Activated B cell treated with CpG ODN at 0.5 μM for 24 hours (primary cell): ENCODE measurements at regions not wholly inside any gene's neighbourhood (a gene's known extent, or its start where the extent isn't known, plus 50 kb on each side); places are given as distances from the start of the nearest gene placed in this dataset.

ENCODE experiments used
- ATAC-seq: fragments of 200-7000 bp; cut with Tn5 transposase; one replicate; pipeline ENCODE4 v1.10.0; 2021; ENCODE audit warnings: low read depth, mild to moderate bottlenecking, moderate library complexity
- CTCF ChIA-PET: fragments of 350-600 bp; sonication (Branson Sonifier 250); formaldehyde crosslinking; loops from one replicate; lab custom pipeline; 2021; ENCODE audit warnings: antibody characterized with exemption; lab: Charles Lee
- POLR2A ChIA-PET: fragments of 350-600 bp; sonication (Branson Sonifier 250); formaldehyde crosslinking; loops from one replicate; lab custom pipeline; 2021; ENCODE audit warnings: antibody characterized with exemption; lab: Charles Lee
- DNase-seq: peaks from one replicate; pipeline ENCODE4 v3.0.0; 2022
- H3K27ac Mint-ChIP-seq: one replicate; pipeline ENCODE4 v1.8.0; 2020; ENCODE audit warnings: mixed read lengths
- H3K27me3 Mint-ChIP-seq: one replicate; pipeline ENCODE4 v1.8.0; 2021; ENCODE audit warnings: mixed read lengths
- H3K36me3 Mint-ChIP-seq: one replicate; pipeline ENCODE4 v1.8.0; 2021; ENCODE audit warnings: low read depth, mixed read lengths
- H3K4me1 Mint-ChIP-seq: one replicate; pipeline ENCODE4 v1.8.0; 2021; ENCODE audit warnings: mixed read lengths
- H3K4me3 Mint-ChIP-seq: one replicate; pipeline ENCODE4 v1.8.0; 2020; ENCODE audit warnings: mild to moderate bottlenecking, mixed read lengths
- H3K9me3 Mint-ChIP-seq: one replicate; pipeline ENCODE4 v1.8.0; 2020; ENCODE audit warnings: mixed read lengths
- CTCF ChIP-seq: fragments of 200-600 bp; IDR thresholded peaks from one replicate; pipeline ENCODE4 v1.8.0; 2022; ENCODE audit warnings: antibody characterized with exemption, mild to moderate bottlenecking
- intact Hi-C: fragments of 100-400 bp; cut with micrococcal nuclease; formaldehyde crosslinking; loops from one replicate; pipeline ENCODE4 v1.15.1; 2024

GRCh38 chr22:27258616-27259172, 542.9 kb downstream of the MN1 start:
- ChIA-PET POLR2A (no interaction called here), CTCF (no interaction called here)
- ATAC-seq, result no peak
- TF ChIP-seq CTCF, result no peak
- Mint-ChIP-seq H3K9me3 (peaks cover 14% of the 10 kb centered on the region), H3K4me1 (no peaks in the 10 kb centered on the region), H3K27ac (no peak overlapping the region), H3K27me3 (peaks cover 5% of the 10 kb centered on the region), H3K4me3 (no peak overlapping the region), H3K36me3 (peaks cover 2% of the 10 kb centered on the region)
- intact Hi-C loops, result no loop called here
- DNase-seq, result no peak

GRCh38 chr22:27259433-27259832, 542.1 kb downstream of the MN1 start:
- ATAC-seq, result no peak
- H3K9me3 Mint-ChIP-seq, result peaks cover 16% of the 10 kb centered on the region
- H3K4me1 Mint-ChIP-seq, result no peaks in the 10 kb centered on the region
- no peak for TF ChIP-seq CTCF
- H3K27me3 Mint-ChIP-seq, result peaks cover 5% of the 10 kb centered on the region
- H3K4me3 Mint-ChIP-seq, result no peak overlapping the region
- ChIA-PET CTCF (no interaction called here), POLR2A (no interaction called here)
- H3K36me3 Mint-ChIP-seq, result peaks cover 2% of the 10 kb centered on the region
- no peak for DNase-seq
- no peak overlapping the region for H3K27ac Mint-ChIP-seq
- intact Hi-C loops, result no loop called here

- Mint-ChIP-seq H3K27ac (no peak overlapping the region), H3K4me1 (no peaks in the 10 kb centered on the region), H3K27me3 (peaks cover 5% of the 10 kb centered on the region), H3K4me3 (no peak overlapping the region), H3K9me3 (peaks cover 11% of the 10 kb centered on the region), H3K36me3 (peaks cover 2% of the 10 kb centered on the region)
- TF ChIP-seq CTCF, result no peak
- no peak for DNase-seq
- ChIA-PET POLR2A (no interaction called here), CTCF (no interaction called here)
- intact Hi-C loops, result no loop called here
- no peak for ATAC-seq
These were observed 541.4 kb downstream of the MN1 start for GRCh38 chr22:27260087-27260698.

- Mint-ChIP-seq H3K36me3 (no peaks in the 10 kb centered on the region), H3K9me3 (peaks cover 3% of the 10 kb centered on the region), H3K27me3 (peaks cover 5% of the 10 kb centered on the region), H3K4me3 (no peak overlapping the region), H3K4me1 (no peaks in the 10 kb centered on the region), H3K27ac (no peak overlapping the region)
- ATAC-seq (no peak), DNase-seq (no peak)
- ChIA-PET CTCF (no interaction called here), POLR2A (no interaction called here)
- intact Hi-C loops, result no loop called here
- no peak for TF ChIP-seq CTCF
These were observed 539.2 kb downstream of the MN1 start for GRCh38 chr22:27262361-27262760.

GRCh38 chr22:27264184-27264583, 537.4 kb downstream of the MN1 start:
- no peak overlapping the region for H3K27ac Mint-ChIP-seq
- H3K27me3 Mint-ChIP-seq, result peaks cover 2% of the 10 kb centered on the region
- DNase-seq (no peak), ATAC-seq (no peak)
- no peak overlapping the region for H3K4me3 Mint-ChIP-seq
- H3K9me3 Mint-ChIP-seq, result peaks cover 3% of the 10 kb centered on the region
- no peaks in the 10 kb centered on the region for H3K4me1 Mint-ChIP-seq
- ChIA-PET POLR2A (no interaction called here), CTCF (no interaction called here)
- H3K36me3 Mint-ChIP-seq, result no peaks in the 10 kb centered on the region
- no peak for TF ChIP-seq CTCF
- intact Hi-C loops, result no loop called here
